Kidney epithelial cell (primary cell): ENCODE measurements at regions not wholly inside any gene's neighbourhood (a gene's known extent, or its start where the extent isn't known, plus 50 kb on each side); places are given as distances from the start of the nearest gene placed in this dataset.

ENCODE experiments used
- DNase-seq: peaks from one replicate; pipeline ENCODE4 v3.0.0-alpha.2; 2010; ENCODE audit warnings: low read depth
- H3K27me3 ChIP-seq: 2 replicates; pipeline ENCODE4 v1.6.0; 2011; ENCODE audit warnings: low read length; ENCODE audit not compliant: control insufficient read depth, insufficient read depth
- H3K36me3 ChIP-seq: 2 replicates; pipeline ENCODE4 v1.5.1; 2011; ENCODE audit warnings: low read length; ENCODE audit not compliant: control insufficient read depth, insufficient read depth
- H3K4me3 ChIP-seq: 2 replicates; pipeline ENCODE4 v1.5.1; 2011; ENCODE audit warnings: low read depth, mild to moderate bottlenecking, control low read depth, low read length
- CTCF ChIP-seq: IDR thresholded peaks from 2 replicates; pipeline ENCODE4 v1.5.1; 2011; ENCODE audit warnings: mild to moderate bottlenecking, moderate library complexity, low read length, control low read depth, inconsistent platforms; ENCODE audit not compliant: insufficient read depth, poor library complexity, severe bottlenecking

- H3K36me3 ChIP-seq, result no peaks in the 10 kb centered on the region
- H3K27me3 ChIP-seq, result no peaks in the 10 kb centered on the region
- DNase-seq, result no peak
- TF ChIP-seq CTCF, result no peak
- no peak overlapping the region for H3K4me3 ChIP-seq
Measured at GRCh38 chr16:60748366-60748765, 1287.9 kb downstream of the CDH8 start.

- H3K36me3 ChIP-seq, result no peaks in the 10 kb centered on the region
- DNase-seq, result no peak
- TF ChIP-seq CTCF, result no peak
- H3K27me3 ChIP-seq, result no peaks in the 10 kb centered on the region
- no peak overlapping the region for H3K4me3 ChIP-seq
Measured at GRCh38 chr16:60744198-60744597, 1292.0 kb downstream of the CDH8 start.

GRCh38 chr16:60741810-60742209, 1294.4 kb downstream of the CDH8 start:
- Histone ChIP-seq H3K27me3 (no peaks in the 10 kb centered on the region), H3K36me3 (no peaks in the 10 kb centered on the region), H3K4me3 (no peak overlapping the region)
- no peak for DNase-seq
- no peak for TF ChIP-seq CTCF

- Histone ChIP-seq H3K27me3 (no peaks in the 10 kb centered on the region), H3K4me3 (no peak overlapping the region), H3K36me3 (no peaks in the 10 kb centered on the region)
- no peak for DNase-seq
- TF ChIP-seq CTCF, result no peak
Measured at GRCh38 chr16:60739737-60740683, 1296.2 kb downstream of the CDH8 start.

GRCh38 chr16:60731329-60732050, 1304.7 kb downstream of the CDH8 start:
- H3K27me3 ChIP-seq, result no peaks in the 10 kb centered on the region
- H3K36me3 ChIP-seq, result no peaks in the 10 kb centered on the region
- no peak overlapping the region for H3K4me3 ChIP-seq
- TF ChIP-seq CTCF, result no peak
- no peak for DNase-seq
